ENCODE measurements at regions not wholly inside any gene's neighbourhood (a gene's known extent, or its start where the extent isn't known, plus 50 kb on each side); places are given as distances from the start of the nearest gene placed in this dataset.

GRCh38 chr3:153952091-153952490 is 169.1 kb upstream of the ARHGEF26 start:
- DNase-seq (no peak), ATAC-seq (no peak)
- 84 to 92% methylated on average over 7 of the region's 7 CpGs for WGBS, 2 donors

DNA sequence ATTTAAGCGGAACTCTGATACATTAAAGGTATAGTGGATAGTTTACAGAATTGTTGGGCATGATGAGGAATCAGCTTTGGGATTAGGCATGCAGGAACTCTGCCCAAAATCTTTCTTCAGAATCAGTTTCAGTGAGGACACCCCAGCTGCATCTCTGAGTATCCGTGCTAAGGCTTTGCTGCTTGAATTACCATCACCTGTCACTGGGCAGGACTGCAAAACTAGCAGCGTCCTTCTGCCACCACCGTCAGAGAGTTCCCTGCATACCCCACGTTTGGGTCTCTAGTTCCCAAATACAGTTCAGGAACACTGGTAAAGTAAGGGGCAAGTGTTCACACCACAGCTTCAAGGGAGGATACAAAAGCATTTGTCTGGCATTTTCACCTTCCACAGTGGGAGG is 164.6 kb upstream of the ARHGEF26 start:
- 62 to 63% methylated on average over 5 of the region's 5 CpGs for WGBS, 2 donors
- no peaks in the 10 kb centered on the region for H3K36me3 ChIP-seq
- no peaks in the 10 kb centered on the region for H3K9me3 ChIP-seq
- intact Hi-C loops (cut with DNase I) = no loop called here
- no peak for TF ChIP-seq CTCF (IDR thresholded peaks at IDR 0.05)
- H3K27me3 ChIP-seq = no peaks in the 10 kb centered on the region
- no peak overlapping the region for H3K27ac ChIP-seq
- ATAC-seq (no peak), DNase-seq (no peak)
- H3K4me1 ChIP-seq = no peaks in the 10 kb centered on the region
- no peak overlapping the region for H3K4me3 ChIP-seq

More at GRCh38 chr3:153952091-153952490, 169.1 kb upstream of the ARHGEF26 start:
- intact Hi-C loops (cut with DNase I) = no loop called here
- TF ChIP-seq CTCF (IDR thresholded peaks at IDR 0.05) = no peak
- Histone ChIP-seq H3K36me3 (no peaks in the 10 kb centered on the region), H3K4me3 (no peak overlapping the region), H3K9me3 (peaks cover 0 to 7% (median 0%) of the 10 kb centered on the region in 11 donors), H3K27me3 (no peaks in the 10 kb centered on the region), H3K27ac (no peak overlapping the region), H3K4me1 (no peaks in the 10 kb centered on the region)

GRCh38 chr3:153957421-153957820 is 163.8 kb upstream of the ARHGEF26 start:
- no peak for ATAC-seq
- 55 to 64% methylated on average over 1 of the region's 1 CpG for WGBS, 2 donors
- intact Hi-C loops (cut with DNase I) = no loop called here

GRCh38 chr3:153958635-153959595 is 162.3 kb upstream of the ARHGEF26 start:
- Histone ChIP-seq H3K27ac (no peak overlapping the region), H3K27me3 (no peaks in the 10 kb centered on the region), H3K4me3 (no peak overlapping the region), H3K9me3 (no peaks in the 10 kb centered on the region), H3K4me1 (no peaks in the 10 kb centered on the region), H3K36me3 (no peaks in the 10 kb centered on the region)
- no peak for ATAC-seq
- WGBS, 2 donors = 67 to 77% methylated on average over 9 of the region's 9 CpGs
- TF ChIP-seq CTCF (IDR thresholded peaks at IDR 0.05) = no peak
- DNase-seq = no peak
- intact Hi-C loops (cut with DNase I) = no loop called here

More at GRCh38 chr3:153957421-153957820, 163.8 kb upstream of the ARHGEF26 start:
- Histone ChIP-seq H3K27me3 (no peaks in the 10 kb centered on the region), H3K36me3 (no peaks in the 10 kb centered on the region), H3K27ac (no peak overlapping the region), H3K4me1 (no peaks in the 10 kb centered on the region), H3K9me3 (no peaks in the 10 kb centered on the region), H3K4me3 (no peak overlapping the region)
- no peak for TF ChIP-seq CTCF (IDR thresholded peaks at IDR 0.05)
- no peak for DNase-seq
